Left ventricle myocardium inferior (tissue), 1 donor: ENCODE measurements at regions not wholly inside any gene's neighbourhood (a gene's known extent, or its start where the extent isn't known, plus 50 kb on each side); places are given as distances from the start of the nearest gene placed in this dataset.
A peak's percentile ranks its signal among the peaks of the same experiment; 100 is the strongest.
"Not testable (repeated sequence)": the region's sequence is repeated elsewhere in the genome, so short reads cannot be mapped to it uniquely, and the experiment has no call there.

Source experiments
- DNase-seq: peaks from one replicate; pipeline ENCODE4 v3.0.0-alpha.2; 2020
- H3K27ac ChIP-seq: fragments of 200-600 bp; replicated peaks from 2 replicates; pipeline ENCODE4 v1.8.0; 2021
- H3K27me3 ChIP-seq: fragments of 200-600 bp; 2 replicates; pipeline ENCODE4 v1.8.0; 2021; ENCODE audit warnings: low read depth
- H3K36me3 ChIP-seq: fragments of 200-600 bp; 2 replicates; pipeline ENCODE4 v1.8.0; 2021
- H3K4me1 ChIP-seq: fragments of 200-600 bp; 2 replicates; pipeline ENCODE4 v1.8.0; 2021
- H3K4me3 ChIP-seq: fragments of 200-600 bp; 2 replicates; pipeline ENCODE4 v1.8.0; 2021; ENCODE audit warnings: mild to moderate bottlenecking, moderate library complexity
- H3K9me3 ChIP-seq: fragments of 200-600 bp; replicated peaks from 2 replicates; pipeline ENCODE4 v1.8.0; 2021
- intact Hi-C: fragments of 100-400 bp; cut with micrococcal nuclease; formaldehyde crosslinking; loops from one replicate; pipeline ENCODE4 v1.11.0; 2022
- TF ChIP-seq, protein P1 (sequence below): fragments of 200-600 bp; IDR thresholded peaks from 2 replicates; pipeline ENCODE4 v1.8.0; 2021; ENCODE audit warnings: antibody characterized with exemption, mild to moderate bottlenecking, borderline replicate concordance
- donor health status: DM: no; HTN: yes; CAD: no; lungs with severe emphysema.

DNA sequence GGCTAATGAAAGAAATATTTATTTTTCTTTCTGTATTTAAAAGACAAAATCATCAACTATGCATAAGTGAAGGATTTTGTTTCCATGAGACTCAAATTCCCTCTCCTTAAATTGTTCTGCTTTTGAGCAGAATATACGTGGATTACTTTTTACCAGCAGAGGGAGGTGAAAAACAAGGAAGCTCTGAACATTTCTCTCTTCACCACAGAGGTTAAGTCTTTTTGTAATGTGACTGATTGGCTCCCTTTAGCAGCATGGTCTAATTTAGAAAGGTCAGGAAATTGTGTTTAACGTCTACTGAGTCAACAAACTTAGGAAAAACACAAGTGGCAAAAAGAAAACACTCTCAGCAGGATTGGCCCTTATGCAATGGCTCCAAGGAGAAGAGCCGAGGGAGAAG lies 55.1 kb upstream of the F9 start:
- Histone ChIP-seq H3K9me3 (no peaks in the 10 kb centered on the region), H3K4me3 (no peak overlapping the region), H3K27ac (no peak overlapping the region), H3K36me3 (no peaks in the 10 kb centered on the region), H3K27me3 (no peaks in the 10 kb centered on the region), H3K4me1 (no peaks in the 10 kb centered on the region)
- no peak for DNase-seq
- intact Hi-C loops = no loop called here
- TF ChIP-seq, protein P1, sequence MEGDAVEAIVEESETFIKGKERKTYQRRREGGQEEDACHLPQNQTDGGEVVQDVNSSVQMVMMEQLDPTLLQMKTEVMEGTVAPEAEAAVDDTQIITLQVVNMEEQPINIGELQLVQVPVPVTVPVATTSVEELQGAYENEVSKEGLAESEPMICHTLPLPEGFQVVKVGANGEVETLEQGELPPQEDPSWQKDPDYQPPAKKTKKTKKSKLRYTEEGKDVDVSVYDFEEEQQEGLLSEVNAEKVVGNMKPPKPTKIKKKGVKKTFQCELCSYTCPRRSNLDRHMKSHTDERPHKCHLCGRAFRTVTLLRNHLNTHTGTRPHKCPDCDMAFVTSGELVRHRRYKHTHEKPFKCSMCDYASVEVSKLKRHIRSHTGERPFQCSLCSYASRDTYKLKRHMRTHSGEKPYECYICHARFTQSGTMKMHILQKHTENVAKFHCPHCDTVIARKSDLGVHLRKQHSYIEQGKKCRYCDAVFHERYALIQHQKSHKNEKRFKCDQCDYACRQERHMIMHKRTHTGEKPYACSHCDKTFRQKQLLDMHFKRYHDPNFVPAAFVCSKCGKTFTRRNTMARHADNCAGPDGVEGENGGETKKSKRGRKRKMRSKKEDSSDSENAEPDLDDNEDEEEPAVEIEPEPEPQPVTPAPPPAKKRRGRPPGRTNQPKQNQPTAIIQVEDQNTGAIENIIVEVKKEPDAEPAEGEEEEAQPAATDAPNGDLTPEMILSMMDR = no peak

- H3K27ac ChIP-seq, intact Hi-C loops, H3K9me3 ChIP-seq, H3K36me3 ChIP-seq, H3K4me1 ChIP-seq, DNase-seq, H3K27me3 ChIP-seq, H3K4me3 ChIP-seq: not testable (repeated sequence)
These were observed 68.6 kb upstream of the F9 start for GRCh38 chrX:139461945-139462344.

DNA sequence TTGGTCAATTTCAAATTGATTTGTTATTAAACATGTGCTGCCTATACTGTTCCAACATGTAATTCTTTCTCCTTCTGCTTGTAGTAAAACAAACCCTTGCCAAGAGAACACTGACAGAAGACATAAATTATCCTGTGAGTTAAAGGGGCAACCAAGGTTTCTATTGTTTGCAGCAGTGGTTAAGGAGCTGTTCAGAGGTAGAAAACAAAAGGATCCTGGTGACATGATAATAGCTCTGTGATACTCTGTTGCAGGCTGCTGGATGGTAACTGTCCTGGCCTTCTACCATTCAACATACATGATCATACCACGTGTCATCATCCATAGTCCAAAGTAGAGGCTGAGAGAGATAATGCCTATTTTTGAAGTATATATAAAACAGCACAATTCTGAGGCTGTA lies 75.8 kb upstream of the F9 start:
- no peak overlapping the region for H3K27ac ChIP-seq
- intact Hi-C loops = no loop called here
- TF ChIP-seq, protein P1 = no peak

GRCh38 chrX:139448996-139449395 lies 81.5 kb upstream of the F9 start:
- DNase-seq = no peak
- TF ChIP-seq, protein P1 = no peak
- intact Hi-C loops = no loop called here

More for the DNA sequence above, 75.8 kb upstream of the F9 start:
- H3K27me3 ChIP-seq = no peaks in the 10 kb centered on the region
- H3K9me3 ChIP-seq = no peaks in the 10 kb centered on the region
- H3K4me1 ChIP-seq = no peaks in the 10 kb centered on the region
- H3K4me3 ChIP-seq = no peak overlapping the region
- DNase-seq = no peak
- no peaks in the 10 kb centered on the region for H3K36me3 ChIP-seq

GRCh38 chrX:139446832-139447231 lies 83.7 kb upstream of the F9 start:
- no peak for DNase-seq
- Histone ChIP-seq H3K4me1 (no peaks in the 10 kb centered on the region), H3K27ac (no peak overlapping the region), H3K27me3 (no peaks in the 10 kb centered on the region), H3K4me3 (no peak overlapping the region), H3K36me3 (no peaks in the 10 kb centered on the region), H3K9me3 (no peaks in the 10 kb centered on the region)
- intact Hi-C loops = no loop called here
- TF ChIP-seq, protein P1 = no peak

More at GRCh38 chrX:139448996-139449395, 81.5 kb upstream of the F9 start:
- Histone ChIP-seq H3K27ac (no peak overlapping the region), H3K4me1 (no peaks in the 10 kb centered on the region), H3K36me3 (no peaks in the 10 kb centered on the region), H3K9me3 (no peaks in the 10 kb centered on the region), H3K27me3 (no peaks in the 10 kb centered on the region), H3K4me3 (no peak overlapping the region)

DNA sequence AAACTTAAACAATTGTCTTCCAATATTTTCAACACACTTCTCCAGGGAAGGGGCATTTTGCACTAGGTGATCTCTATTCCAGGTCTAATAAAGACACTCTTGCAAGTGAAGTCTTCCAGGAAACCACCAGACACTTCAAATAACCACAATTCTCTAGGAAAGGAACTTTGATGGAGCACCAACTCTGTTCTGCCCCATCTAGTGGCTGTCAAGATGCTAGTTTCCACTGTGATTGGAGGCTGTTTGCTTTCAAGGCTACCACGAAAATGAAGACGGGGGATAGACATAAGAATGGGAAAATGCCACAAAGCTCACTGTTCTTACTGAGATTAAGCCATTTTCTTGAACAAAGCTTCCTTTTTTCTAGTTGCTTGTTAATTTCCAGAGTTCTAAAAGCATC lies 100.6 kb upstream of the F9 start:
- TF ChIP-seq, protein P1 = peak; percentile 26
- H3K9me3 ChIP-seq = no peaks in the 10 kb centered on the region
- no peak for DNase-seq
- H3K36me3 ChIP-seq = no peaks in the 10 kb centered on the region
- no peak overlapping the region for H3K27ac ChIP-seq
- H3K4me1 ChIP-seq = no peaks in the 10 kb centered on the region
- H3K27me3 ChIP-seq = no peaks in the 10 kb centered on the region
- no peak overlapping the region for H3K4me3 ChIP-seq
- intact Hi-C loops = no loop called here
